Suppressor macrophage (primary cell): ENCODE measurements at regions not wholly inside any gene's neighbourhood (a gene's known extent, or its start where the extent isn't known, plus 50 kb on each side); places are given as distances from the start of the nearest gene placed in this dataset.
A peak's percentile ranks its signal among the peaks of the same experiment; 100 is the strongest.
"Not testable (repeated sequence)": the region's sequence is repeated elsewhere in the genome, so short reads cannot be mapped to it uniquely, and the experiment has no call there.

ENCODE experiments used
- DNase-seq, 4 experiments: peaks; one replicate each; pipeline ENCODE4 v3.0.0-alpha.2; 2020 to 2022

GRCh38 chr18:60319129-60319528 lies 53.4 kb downstream of the MC4R start:
- no peak for DNase-seq

- no peak for DNase-seq
Measured at GRCh38 chr18:60311676-60312360, 60.8 kb downstream of the MC4R start.

- DNase-seq: no peak
Measured at GRCh38 chr18:60295674-60296073, 76.9 kb downstream of the MC4R start.

- DNase-seq: no peak
Measured at GRCh38 chr18:60292186-60292585, 80.4 kb downstream of the MC4R start.

- DNase-seq: no peak
Measured at GRCh38 chr18:60279391-60279790, 93.2 kb downstream of the MC4R start.

DNA sequence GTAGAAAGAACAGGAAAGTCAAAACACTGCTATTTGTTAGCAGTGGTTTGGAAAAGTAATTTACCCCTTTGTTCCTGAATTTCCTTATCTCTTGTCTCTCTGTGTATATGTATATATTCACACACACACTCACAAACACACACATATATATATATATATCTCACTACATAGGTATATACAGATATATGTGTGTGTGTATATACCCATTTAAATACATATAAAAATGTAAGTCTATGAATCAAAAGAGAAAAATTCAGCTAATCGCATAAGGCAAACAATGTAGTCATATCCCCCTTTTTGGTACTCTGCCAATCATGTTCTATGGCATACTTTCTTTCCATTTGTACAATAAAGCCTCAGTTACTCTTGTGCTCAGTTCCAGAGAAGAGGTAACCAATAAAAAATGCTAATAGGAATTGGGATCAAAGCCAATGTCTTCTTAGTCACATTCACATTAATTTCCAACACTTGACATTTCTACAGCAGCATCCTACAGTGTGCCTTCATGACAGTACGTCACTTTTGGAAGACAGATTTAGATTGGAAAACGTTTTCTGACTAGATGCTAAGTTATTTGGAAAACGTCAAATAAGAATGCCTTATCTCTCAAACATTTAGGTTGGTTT lies 94.6 kb downstream of the MC4R start:
- no peak for DNase-seq

- no peak for DNase-seq
Measured at GRCh38 chr18:60267391-60268058, 105.0 kb downstream of the MC4R start.

- DNase-seq: no peak
Measured at GRCh38 chr18:60266558-60266957, 106.0 kb downstream of the MC4R start.

DNA sequence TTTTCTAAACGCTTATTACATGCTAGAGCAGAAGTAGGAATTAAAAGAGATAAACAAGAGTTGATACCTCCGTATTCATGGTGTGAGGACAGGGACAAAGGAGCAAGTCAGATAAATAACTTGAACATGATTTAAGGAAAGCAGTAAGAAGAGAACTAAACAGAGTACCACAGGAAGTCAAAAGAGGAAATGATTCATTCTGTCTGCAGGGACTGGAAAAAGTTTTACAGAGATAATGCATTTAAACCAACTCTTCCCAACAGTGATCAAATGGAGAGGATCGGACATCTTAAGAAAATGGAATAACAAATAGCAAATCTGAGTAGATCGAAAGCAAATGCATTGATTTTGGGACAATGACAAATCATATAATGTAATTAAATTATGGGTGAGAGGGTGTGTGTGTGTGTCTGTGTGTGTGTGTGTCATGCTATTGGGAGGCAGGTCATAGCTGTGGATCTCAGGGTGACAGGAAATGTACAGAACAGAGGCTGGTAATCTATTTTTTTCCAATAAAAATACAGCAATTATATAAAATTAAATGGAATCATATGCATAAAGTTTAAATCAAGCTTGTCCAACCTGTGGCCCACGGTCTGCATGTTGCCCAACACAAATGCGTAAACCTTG lies 113.4 kb downstream of the MC4R start:
- DNase-seq: peak in 1 of 4 experiments; percentile 14

DNA sequence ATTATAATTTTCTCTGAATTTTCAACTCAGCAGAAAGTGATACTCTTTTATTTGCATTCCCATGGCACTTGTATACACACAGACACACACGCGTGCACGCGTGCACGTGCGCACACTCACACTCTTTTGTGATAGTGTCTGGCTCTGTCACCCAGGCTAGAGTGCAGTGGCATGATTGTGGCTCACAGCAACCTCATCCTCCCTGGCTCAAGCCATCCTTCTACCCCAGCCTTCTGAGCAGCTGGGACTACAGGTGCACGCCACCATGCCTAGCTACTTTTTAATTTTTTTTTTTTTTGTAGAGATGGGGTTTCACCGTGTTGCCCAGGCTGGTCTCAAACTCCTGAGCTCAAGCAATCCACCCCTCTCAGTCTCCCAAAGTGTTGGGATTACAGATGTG lies 123.2 kb downstream of the MC4R start:
- DNase-seq: no peak

- DNase-seq: no peak
Measured at GRCh38 chr18:60248336-60249330, 123.9 kb downstream of the MC4R start.

- DNase-seq: peak in 1 of 4 experiments; percentile 5
Measured at GRCh38 chr18:60247103-60247502, 125.5 kb downstream of the MC4R start.

DNA sequence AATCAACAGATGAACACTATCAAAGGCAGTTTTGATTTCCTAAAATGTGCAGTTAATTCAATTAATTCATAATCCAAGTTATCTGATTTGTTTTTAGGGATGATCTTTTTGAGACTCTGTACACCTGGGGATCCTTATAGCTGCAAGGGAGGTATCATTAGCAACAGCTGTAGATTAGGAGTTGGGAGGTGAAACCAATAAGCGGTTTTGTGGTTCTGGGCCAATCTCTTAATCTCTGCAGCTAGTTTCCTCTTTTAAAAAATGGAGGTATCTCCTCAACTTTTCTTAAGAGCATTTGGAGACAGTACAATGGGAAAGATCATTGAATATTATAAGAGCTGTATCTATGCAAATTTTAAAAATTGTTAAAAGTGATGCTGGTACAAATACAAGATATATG lies 126.0 kb downstream of the MC4R start:
- no peak for DNase-seq

DNA sequence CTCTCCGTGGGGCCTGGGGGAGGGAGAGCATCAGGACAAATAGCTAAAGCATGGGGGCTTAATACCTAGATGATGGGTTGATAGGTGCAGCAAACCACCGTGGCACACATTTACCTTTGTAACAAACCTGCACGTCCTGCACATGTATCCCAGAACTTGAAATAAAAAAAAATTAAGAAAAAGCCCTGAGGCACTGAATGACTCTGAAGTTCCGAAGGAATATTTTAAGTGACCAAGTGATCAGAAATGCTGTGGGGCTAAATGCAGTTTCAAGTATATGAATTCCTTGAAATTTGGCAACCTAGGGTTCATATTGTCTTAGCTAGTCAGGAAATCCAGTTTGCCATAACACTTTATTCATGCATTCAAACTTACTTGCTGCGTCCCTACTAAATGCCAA lies 127.5 kb downstream of the MC4R start:
- DNase-seq: no peak

DNA sequence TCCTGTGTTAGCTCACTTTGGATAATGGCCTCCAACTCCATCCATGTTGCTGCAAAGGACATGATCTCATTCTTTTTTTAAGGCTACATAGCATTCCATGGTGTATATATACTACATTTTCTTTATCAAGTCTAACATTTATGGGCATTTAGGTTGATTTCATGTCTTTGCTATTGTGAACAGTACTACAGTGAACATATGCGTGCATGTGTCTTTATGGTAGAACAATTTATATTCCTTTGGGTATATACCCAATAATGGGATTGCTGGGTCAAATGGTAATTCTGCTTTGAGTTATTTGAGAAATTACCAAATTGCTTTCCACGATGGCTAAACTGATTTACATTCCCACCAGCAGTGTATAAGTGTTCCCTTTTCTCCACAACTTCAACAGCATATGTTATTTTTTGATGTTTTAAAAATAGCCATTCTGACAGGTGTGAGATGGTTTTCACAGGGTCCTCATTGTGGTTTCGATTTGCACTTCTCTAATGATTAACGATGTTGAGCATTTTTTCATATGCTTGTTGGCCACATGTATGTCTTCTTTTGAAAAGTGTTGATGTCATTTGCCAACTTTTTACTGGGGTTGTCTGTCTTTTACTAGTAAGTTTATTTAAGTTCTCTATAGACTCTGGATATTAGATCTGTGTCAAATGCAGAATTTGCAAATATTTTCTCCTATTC lies 133.4 kb downstream of the MC4R start:
- not testable (repeated sequence) for DNase-seq

- no peak for DNase-seq
Measured at GRCh38 chr18:60235164-60235563, 137.4 kb downstream of the MC4R start.

DNA sequence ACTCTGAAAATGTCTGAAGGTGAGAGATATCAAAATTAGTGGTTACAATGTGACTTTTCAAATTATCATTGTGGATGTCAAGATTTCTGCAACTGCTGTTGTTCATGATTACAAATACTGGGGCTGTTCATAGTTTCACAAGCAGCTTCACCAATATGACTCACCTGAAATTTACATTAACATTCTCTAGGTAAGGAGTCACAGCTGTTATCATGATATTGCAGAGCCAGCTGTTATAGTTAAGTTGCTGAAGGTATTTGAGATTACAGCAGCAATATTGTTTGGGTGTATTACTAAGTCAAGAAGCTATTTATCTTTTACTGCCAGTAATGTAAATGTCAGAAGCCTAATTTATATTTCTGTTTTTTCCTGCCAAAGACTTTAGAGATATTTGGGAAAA lies 140.0 kb downstream of the MC4R start:
- no peak for DNase-seq

- DNase-seq: no peak
Measured at GRCh38 chr18:60228609-60229595, 143.7 kb downstream of the MC4R start.

DNA sequence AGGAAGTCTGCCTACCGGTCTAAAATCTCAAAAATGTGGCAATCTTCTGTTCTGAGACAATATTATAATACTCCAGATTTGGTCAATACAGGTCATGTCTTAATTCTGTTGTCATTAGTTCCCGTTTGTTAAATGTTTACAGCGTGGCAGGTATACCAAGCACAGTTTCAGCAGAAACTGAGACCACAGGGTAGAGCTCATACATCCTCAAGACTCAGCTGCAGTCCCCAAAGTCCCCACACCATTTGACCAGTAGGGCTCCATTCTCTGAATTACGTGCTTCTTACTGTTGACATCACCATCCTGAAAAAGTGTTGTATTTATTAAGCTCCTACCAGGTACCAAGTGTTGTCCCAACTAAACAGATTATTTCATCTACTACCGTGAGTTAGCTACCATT lies 157.1 kb downstream of the MC4R start:
- no peak for DNase-seq

GRCh38 chr18:60209042-60209441 lies 163.5 kb downstream of the MC4R start:
- DNase-seq: peak in 1 of 4 experiments; percentile 11
